Epithelial cell of esophagus (primary cell): ENCODE measurements at regions not wholly inside any gene's neighbourhood (a gene's known extent, or its start where the extent isn't known, plus 50 kb on each side); places are given as distances from the start of the nearest gene placed in this dataset.

Experiments used
- DNase-seq: peaks from one replicate; pipeline ENCODE4 v3.0.0; 2010; ENCODE audit warnings: low read depth
- H3K4me3 ChIP-seq: 2 replicates; pipeline ENCODE4 v1.5.1; 2011; ENCODE audit warnings: mild to moderate bottlenecking, low read length, control low read depth
- CTCF ChIP-seq: IDR thresholded peaks from 2 replicates; pipeline ENCODE4 v1.5.1; 2011; ENCODE audit warnings: low read depth, mild to moderate bottlenecking, low read length, control low read depth, inconsistent platforms; ENCODE audit not compliant: insufficient read depth; ENCODE audit errors: missing control alignments

GRCh38 chr12:72723732-72724131 is 451.6 kb downstream of the TRHDE start:
- no peak overlapping the region for H3K4me3 ChIP-seq
- no peak for TF ChIP-seq CTCF
- no peak for DNase-seq

GRCh38 chr12:72729451-72730010 is 457.4 kb downstream of the TRHDE start:
- DNase-seq = no peak
- TF ChIP-seq CTCF = no peak
- H3K4me3 ChIP-seq = no peak overlapping the region

GRCh38 chr12:72734581-72734980 is 462.4 kb downstream of the TRHDE start:
- no peak for DNase-seq
- TF ChIP-seq CTCF = no peak
- H3K4me3 ChIP-seq = no peak overlapping the region

- DNase-seq = no peak
- TF ChIP-seq CTCF = no peak
- no peak overlapping the region for H3K4me3 ChIP-seq
These were observed 466.6 kb downstream of the TRHDE start for GRCh38 chr12:72738811-72739210.

GRCh38 chr12:72740064-72740463 is 467.9 kb downstream of the TRHDE start:
- TF ChIP-seq CTCF = no peak
- no peak overlapping the region for H3K4me3 ChIP-seq
- no peak for DNase-seq

- TF ChIP-seq CTCF = no peak
- H3K4me3 ChIP-seq = no peak overlapping the region
- DNase-seq = no peak
These were observed 470.4 kb downstream of the TRHDE start for GRCh38 chr12:72742568-72742967.

GRCh38 chr12:72746048-72746447 is 473.9 kb downstream of the TRHDE start:
- H3K4me3 ChIP-seq = no peak overlapping the region
- no peak for DNase-seq
- no peak for TF ChIP-seq CTCF
